NCI-H2107 treated with DMSO at 0.1 percent for 48 hours (cell line): ENCODE measurements at regions not wholly inside any gene's neighbourhood (a gene's known extent, or its start where the extent isn't known, plus 50 kb on each side); places are given as distances from the start of the nearest gene placed in this dataset.
"Not testable (repeated sequence)": the region's sequence is repeated elsewhere in the genome, so short reads cannot be mapped to it uniquely, and the experiment has no call there.

ENCODE experiments used
- DNase-seq: peaks from one replicate; lab custom pipeline; 2025; ENCODE audit not compliant: unreplicated experiment; lab: John Stamatoyannopoulos, UW

DNA sequence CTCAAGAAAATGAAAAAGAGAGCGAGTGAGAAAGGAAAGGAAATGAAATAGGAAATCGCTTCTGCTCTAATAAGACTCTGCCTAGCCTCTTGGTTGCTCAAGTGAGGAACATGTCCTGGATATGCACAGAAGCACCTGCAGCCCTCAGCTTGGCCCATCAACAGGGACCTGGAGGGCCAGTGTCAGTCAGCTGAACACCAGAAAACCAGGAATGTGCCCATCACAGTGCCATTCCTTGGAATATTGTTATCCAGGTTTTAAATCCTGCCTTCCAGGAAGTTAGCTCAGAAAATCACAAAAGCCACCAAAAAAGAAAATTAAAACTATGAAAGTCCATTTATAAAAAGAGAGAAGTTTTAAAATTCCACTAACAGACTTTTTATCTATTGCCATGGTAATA lies 173.4 kb upstream of the TPM1 start:
- DNase-seq: no peak

DNA sequence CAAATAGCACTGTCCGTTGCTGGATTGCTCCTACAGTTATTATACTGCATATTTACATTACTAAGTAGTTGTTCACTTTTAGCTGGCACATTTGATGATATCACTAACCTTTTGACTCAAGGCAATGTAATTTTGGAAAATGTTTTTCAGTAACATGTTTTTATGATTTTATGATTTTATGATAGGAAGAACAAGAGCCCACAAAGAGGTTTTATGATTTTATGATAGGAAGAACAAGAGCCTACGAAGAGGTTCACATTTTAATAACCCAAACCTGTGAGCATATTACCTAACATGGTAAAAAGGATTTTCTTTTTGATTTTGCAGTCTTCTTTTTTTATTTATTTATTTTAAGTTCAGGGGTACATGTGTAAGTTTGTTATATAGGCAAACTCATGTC lies 172.3 kb upstream of the TPM1 start:
- no peak for DNase-seq

DNA sequence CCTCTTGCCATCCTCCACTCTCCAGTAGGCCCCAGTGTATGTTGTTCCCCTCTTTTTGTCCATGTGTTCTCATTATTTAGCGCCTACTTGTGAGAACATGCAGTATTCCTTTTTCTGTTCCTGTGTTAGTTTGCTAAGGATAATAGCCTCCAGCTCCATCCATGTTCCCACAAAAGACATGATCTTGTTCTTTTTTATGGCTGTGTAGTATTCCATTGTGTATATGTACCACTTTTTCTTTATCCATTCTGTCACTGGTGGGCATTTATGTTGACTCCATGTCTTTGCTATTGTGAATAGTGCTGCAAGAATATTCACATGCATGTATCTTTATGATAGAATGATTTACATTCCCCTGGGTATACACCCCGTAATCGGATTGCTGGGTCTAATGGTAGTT lies 171.8 kb upstream of the TPM1 start:
- not testable (repeated sequence) for DNase-seq

DNA sequence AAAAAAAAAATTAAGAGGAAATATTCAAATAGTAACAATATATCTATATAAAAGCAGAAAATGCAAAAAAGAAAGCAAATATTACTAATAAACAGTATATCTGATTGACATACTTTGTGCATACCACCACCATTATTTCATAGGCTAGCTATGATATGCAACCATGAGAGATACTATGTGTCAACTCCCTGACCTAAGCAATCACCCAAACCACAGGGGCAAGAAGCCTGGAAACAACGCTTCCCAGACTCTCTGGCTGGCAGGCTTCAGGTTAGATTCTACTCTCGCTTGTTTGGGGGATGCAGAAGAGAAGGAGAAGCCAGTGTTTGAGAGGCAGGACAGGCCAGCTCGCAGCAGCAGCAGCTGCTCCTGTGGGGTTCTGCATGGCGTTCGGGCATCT lies 169.3 kb upstream of the TPM1 start:
- no peak for DNase-seq

DNA sequence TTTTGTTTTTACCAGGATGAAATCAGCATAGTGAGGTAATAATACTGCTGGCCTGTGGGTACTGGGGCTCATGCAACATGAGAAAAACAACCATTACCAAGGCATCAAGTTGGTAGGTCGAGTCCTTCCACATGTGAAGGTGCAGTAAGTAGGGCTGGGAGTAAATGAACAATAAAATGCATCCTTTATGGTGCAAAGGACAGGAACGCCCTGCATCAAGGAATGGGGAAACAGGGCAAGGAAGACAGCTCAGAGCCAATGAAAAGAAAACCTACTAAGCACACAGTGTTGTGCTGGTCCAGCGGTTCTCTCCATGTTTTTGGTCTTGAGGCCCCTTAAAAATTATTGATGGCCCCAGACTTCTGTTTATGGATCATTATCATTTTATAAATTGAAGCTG lies 168.5 kb upstream of the TPM1 start:
- no peak for DNase-seq

DNA sequence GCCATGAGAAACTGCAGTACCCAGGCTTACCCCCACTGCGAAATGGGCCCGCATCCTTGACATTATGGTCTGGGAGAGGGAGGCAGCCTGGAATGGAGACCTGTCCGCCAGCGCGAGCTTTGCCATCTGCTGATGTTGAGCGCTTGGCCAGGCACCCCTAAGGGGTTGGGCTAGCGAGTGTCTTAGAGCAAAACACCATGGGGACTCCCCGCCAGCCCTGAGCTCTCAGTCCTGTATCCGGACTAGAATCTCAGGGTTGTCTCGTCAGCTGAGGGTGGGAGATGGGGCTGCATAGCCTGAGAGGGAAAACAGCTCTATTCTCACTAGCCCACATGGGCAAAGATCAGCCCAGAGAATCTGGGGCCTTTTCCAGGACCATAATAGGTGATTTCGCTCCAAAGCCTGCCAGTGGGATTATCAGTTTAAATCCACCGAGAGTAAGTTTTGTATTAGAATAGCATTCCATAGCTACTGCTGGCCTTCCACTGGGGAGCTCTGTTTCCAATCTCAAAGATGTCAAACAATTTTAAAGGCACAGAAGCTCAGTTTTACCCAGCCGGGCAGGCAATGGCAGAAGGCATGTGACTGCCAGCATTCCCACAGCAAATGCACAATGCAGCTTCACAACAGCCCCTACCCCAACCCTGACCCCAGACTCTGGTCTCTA lies 167.5 kb upstream of the TPM1 start:
- DNase-seq: no peak

DNA sequence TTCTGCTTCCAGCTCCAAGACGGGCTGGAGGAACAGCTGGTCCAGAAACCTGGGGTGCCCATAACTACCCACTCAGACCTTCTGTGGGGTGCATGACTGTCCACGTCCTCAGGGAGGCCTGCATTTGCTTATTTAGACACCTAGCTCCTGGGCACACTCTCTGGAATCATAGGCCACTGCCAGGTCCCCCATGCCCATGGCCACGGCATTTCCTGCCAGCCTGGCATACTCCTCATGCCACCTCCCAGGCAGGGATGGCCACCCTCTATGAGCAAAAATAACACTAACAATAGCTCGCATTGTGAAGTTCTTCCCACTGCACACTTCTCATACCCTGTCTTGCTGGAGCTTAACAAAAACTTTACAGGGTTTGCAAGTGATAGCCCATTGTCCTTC lies 166.9 kb upstream of the TPM1 start:
- no peak for DNase-seq

DNA sequence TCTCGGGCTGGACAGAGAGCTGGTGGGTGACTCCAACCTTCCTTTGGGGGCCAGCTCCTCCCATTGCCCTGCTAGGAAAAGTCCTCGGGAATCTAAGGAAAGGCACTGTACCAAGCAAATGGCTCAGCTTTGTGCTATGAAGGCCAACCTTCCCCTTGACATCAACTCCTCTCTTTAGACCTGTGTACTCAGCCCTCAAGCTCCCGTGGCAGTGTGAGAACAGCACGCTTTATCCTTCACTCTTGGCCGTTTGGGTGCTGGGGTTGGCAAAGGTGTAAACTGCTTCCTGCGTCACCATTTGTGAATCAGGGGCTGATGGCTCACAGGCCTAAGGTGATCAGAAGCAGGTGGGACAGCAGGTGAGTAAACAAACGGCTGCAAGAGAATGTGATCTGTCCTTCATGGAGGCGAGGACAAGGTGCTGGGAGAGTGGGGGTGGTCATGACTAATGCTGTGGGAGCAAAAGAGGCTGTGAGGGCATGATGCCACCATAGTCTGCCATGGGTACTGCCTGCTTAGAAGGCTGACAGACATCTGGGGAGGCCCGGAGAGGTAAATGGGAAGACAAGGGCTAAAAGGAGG lies 165.2 kb upstream of the TPM1 start:
- no peak for DNase-seq

DNA sequence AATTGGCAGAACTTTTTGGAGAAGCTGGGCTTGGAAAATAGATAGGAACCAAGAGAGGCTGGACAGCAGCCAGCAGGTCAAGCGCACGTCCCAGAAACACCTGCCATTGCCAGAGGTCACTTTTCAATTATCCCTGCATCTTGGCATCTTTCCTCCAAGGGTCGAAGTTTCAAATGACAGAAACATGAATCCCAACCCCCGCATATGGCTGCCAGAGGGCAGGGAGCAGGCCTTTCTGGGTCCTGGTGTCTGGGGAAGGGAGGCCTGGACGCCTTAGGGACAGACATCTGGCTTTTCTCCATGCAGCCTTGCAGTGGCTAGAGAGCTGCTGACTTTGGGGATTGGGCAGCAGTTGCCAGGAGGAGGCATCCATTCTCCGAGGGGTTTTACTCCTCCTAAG lies 164.5 kb upstream of the TPM1 start:
- no peak for DNase-seq

DNA sequence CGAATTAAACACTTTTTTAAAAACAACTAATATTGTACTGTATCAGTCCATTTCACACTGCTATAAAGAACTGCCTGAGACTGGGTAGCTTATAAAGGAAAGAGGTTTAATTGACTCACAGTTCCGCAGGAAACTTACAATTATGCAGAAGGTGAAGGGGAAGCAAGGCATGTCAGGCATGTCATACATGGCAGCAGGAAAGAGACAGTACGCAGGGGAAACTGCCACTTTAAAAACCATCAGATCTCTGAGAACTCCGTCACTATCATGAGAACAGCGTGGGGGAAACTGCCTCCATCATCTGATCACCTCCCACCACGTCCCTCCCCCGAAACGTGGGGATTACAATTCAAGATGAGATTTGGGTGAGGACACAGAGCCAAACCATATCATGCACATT lies 162.8 kb upstream of the TPM1 start:
- DNase-seq: no peak

DNA sequence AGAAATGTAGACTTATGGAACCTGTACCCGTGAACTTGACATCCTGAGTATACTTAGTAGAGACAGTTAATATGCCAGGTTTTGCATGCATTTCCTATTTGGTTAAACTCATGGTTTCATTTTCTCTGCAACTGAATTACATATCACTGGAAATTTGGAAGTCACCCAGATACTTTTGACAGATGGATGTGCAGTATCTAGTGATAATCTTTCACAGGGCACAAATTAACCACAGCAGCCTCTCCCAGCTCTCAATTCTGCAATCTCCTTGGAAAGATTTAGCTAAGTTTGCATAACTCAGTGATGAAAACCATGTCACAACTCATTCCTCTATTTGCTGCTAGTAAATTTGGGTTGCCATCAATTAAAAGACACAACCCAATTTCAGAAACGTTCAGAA lies 162.3 kb upstream of the TPM1 start:
- DNase-seq: no peak

DNA sequence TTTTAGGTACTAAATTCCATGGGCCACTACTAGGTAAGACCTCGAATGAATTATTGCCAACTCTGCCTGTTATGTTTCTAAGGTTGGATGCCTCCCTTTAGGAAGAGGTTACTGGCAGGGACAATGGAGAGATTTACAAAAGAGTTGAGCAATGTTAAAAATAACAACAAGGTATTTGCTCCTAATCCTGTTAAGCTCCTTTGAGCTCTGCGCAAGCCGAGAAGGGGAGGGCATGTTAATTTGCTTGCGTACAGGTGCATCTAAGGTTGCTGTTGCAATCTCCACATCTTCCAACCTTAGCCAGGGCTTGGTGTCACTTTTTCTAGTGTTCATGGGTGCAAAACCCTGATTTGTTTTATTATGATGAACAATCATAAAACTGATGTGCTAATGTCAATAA lies 161.5 kb upstream of the TPM1 start:
- no peak for DNase-seq

DNA sequence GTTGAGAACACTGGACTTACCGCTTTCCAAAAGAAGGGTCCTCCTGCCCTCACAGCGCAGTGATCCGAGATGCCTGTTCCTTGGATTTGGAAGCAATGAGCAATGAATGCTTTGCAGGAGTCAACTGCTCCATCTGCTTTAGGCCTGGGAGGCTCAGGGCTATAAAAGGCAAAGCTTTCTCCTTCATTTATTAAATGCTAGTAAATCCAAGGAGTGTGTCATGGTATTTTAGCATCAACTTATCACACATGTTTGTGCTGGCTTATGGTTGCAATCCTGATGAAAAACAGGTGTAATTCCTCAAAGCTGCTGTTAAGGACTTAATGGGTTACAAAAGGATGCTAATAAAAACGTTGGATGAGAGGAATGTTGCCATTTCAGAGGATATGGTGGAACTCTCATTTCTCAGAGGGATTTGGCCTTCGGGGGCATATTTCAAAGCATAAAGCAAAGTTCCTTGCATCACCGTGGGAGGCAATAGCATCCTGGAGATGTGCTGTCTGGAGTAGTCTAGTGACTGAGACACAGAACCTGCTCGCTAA lies 158.5 kb upstream of the TPM1 start:
- DNase-seq: no peak

DNA sequence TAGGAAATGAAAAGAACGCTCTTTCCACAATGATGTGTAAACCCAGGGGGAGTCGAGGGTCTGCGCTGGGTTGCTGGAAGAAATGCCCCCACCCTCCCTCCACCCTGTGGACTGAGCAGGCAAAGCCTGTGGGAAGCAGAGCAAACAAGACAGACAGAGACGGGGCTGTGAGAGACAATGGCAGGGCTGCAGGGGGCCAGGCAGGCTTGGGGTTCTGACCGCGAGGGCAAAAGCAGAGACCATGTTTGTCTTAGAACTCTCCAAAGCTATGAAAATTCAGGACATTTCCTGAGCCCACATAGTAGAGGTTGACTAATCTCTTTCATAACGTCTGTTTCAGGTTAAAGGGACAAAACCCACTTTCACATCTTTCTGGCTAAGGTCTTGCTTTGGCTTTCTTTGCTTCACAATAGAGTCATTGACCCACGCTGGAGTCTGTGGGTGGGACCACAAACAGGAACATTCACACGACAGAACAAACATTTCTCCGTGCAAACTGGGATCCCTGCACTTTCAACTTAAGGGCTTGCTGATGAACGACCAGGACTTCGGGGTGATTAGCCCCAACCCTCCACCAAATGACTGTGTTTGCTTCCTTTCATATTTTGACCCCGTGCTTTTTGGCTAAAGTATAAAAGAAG lies 156.0 kb upstream of the TPM1 start:
- no peak for DNase-seq

DNA sequence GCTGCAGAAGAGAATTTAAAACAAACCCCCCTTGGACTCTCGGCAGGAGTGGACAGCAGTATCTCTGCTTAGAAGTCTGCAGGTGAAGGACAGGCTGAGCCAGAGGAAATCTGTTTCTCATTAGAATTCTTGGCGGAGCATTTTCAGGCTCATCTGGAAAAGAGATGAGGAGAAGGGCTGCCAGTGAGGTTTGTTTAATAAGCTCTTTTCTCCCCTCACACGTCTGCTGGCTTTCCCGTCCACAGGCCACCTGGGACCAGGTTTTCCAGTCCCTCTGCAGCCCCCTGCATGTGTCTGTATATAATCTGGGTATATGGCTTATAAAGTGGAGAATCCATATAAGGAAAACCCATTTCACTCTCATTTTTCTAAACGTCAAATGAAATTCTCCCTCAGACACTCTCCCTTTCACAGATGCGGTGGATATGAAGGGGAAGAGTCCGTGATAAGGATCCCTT lies 155.4 kb upstream of the TPM1 start:
- DNase-seq: no peak

DNA sequence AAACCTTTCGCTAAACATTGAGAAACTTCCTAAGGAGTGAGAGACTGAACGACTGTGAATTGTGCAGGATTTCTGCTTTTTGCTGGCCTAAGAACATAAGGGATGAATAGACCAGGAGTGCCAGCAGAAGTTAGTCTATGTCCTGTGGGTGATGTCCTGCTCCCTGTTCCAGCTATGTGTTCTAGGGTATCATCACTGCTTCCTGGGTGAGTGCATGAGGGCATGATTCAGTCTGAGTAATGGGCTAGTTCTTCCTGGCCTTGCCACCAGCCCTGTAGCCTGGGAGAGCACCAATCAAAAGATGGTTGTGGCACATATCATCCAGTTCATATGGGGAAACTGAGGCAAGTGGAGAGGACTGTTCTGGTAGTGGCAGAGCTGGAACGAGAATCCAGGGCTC lies 153.9 kb upstream of the TPM1 start:
- DNase-seq: no peak

DNA sequence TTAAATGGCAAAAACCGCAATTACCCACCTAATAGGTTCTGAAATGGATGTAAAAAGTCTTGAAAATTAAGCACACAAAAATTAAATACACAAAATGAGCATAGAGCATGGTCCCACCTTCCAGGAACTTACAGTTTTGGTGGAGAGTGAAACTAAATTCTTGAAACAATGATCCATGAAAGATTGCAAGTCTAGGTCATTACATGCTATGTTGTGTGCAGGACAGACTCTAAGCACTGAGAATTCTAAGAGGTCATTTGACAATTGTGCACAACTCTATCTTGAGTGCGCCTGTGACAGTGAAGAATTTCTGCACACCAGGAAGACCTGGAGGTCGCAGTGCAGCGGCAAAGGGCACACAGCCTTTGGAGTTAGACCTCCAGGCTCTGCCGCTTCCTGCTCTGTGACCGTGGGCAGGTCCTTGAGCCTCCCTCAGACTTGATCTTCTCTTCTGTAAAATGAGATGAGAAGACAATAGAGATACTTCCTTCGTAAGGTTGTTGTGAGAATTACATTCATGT lies 153.3 kb upstream of the TPM1 start:
- no peak for DNase-seq

DNA sequence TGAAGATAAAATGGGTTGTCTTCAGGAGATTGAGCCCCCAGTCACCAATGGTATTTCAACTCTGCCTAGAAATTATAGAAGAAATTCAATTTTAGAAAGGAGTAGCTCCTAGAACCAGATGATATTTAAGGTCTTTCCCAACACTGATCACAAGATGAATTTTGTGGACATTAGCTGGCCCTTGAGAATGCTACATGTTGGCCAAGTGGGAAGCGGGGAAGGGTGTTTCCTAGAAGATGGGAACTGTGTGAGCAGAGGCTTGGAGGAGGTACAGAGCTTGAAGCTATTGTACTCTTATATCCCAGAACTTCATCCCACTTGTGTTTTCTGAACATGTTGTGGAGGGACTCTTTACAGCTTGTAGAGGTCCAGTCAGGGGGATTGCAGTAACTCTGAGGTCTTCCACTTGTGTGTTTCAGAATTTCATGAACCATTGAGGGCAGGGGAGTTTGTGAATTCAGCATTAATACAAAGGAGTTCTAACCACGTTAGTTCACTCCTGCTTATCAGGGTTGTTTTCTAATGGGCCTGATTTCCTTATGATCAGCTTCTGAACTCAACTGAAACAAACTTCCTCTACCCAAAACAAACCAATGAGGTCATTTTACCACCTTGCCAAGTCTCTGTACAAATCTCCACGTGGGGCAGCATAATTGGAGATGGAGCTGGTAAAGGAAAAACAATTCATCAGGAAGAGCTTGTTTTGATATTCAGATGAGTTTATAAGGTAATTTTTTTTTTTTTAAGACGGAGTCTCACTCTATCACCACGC lies 152.6 kb upstream of the TPM1 start:
- DNase-seq: no peak

DNA sequence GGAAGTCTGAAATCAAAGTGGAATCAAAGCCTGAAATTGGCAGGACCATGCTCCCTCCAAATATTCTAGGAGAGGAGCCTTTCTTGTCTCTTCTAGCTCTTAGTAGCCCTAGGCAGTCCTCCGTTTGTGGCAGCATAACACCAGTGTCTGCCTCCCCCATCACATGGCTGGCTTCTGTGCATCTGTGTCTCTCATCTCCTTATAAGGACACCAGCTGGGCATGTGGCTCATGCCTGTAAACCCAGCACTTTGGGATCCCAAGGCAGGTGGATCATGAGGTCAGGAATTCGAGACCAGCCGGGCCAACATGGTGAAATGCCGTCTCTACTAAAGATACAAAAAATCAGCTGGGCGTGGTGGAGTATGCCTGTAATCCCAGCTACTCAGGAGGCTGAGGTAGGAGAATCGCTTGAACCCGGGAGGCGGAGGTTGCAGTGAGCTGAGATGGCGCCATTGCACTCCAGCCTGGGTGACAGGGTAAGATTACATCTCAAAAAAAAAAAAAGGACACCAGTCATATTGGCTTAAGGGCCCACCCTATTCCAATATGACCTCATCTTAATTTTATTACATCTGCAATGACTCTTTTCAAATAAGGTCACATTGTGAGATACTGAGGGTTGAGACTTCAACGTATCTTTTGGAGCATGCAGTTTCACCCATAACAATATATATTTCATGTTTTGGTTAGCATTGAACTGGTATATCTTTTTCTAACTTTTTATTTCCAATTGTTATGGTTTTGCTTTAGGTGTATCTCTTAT lies 148.0 kb upstream of the TPM1 start:
- no peak for DNase-seq

DNA sequence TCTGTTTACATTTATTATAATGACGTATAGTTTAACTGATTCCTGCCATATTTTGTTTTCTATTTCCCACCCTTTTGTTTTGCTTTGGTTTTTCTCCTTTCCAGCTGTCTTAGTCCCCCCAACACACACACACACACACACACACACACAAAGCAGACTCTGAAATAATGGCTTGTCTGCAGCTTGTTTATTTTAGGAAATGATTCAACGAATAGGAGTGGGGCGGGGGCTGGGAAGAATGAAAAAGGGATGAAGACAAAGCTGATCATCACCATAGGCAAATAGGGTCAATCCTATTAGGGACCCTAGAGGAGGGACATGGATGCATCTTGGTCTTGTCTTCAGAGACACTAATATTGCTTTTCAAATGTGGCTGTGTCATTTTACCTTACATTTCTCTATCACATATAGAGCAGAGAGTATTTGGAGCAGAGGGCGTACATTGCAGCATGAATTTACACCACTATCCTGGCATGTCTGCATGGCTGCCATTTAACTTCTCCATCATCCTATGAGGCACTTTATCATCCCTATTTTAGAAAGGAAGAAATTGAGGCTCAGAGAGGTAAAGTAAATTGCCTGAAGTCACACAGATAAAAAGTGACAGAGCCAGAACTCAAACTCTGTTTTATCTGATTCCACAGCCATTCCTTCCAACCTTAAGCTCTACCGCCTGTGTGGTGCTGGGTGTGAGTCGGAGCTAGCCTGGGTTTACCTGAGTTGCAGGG lies 147.2 kb upstream of the TPM1 start:
- DNase-seq: no peak
